IPS-11a (cell line): ENCODE measurements at regions not wholly inside any gene's neighbourhood (a gene's known extent, or its start where the extent isn't known, plus 50 kb on each side); places are given as distances from the start of the nearest gene placed in this dataset.

Experiments used
- H3K4me3 ChIP-seq: one replicate; pipeline ENCODE4 v1.5.1; 2013; ENCODE audit warnings: low read depth, low read length, control low read depth

- H3K4me3 ChIP-seq = no peak overlapping the region
These were observed 153.2 kb downstream of the IRF8 start for GRCh38 chr16:86052115-86052670.

DNA sequence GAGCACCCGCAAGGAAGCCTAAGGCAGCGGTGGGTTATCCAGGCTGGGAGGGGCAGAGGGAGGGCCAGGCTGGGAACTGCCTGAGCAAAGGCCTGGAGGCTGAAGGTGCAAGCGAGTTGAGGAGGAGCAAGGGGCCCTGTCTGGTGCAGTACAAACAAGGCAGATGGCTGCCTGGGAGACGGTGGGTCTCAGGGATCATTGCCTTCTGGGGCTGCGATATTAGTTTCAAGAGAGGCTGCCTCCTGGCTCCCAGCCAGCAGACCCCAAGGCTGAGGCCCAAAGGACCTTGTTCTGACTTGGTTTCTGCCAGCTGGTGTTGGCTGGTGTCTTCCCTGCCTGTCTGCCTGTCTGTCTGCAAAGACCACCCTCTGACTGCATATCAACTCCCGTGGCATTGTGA lies 154.0 kb downstream of the IRF8 start:
- H3K4me3 ChIP-seq = no peak overlapping the region

GRCh38 chr16:86059253-86060171 lies 160.6 kb downstream of the IRF8 start:
- no peak overlapping the region for H3K4me3 ChIP-seq

- no peak overlapping the region for H3K4me3 ChIP-seq
These were observed 161.7 kb downstream of the IRF8 start for GRCh38 chr16:86060381-86061317.

- H3K4me3 ChIP-seq = no peak overlapping the region
These were observed 162.3 kb downstream of the IRF8 start for GRCh38 chr16:86061318-86061695.

- H3K4me3 ChIP-seq = no peak overlapping the region
These were observed 162.8 kb downstream of the IRF8 start for GRCh38 chr16:86061721-86062120.

DNA sequence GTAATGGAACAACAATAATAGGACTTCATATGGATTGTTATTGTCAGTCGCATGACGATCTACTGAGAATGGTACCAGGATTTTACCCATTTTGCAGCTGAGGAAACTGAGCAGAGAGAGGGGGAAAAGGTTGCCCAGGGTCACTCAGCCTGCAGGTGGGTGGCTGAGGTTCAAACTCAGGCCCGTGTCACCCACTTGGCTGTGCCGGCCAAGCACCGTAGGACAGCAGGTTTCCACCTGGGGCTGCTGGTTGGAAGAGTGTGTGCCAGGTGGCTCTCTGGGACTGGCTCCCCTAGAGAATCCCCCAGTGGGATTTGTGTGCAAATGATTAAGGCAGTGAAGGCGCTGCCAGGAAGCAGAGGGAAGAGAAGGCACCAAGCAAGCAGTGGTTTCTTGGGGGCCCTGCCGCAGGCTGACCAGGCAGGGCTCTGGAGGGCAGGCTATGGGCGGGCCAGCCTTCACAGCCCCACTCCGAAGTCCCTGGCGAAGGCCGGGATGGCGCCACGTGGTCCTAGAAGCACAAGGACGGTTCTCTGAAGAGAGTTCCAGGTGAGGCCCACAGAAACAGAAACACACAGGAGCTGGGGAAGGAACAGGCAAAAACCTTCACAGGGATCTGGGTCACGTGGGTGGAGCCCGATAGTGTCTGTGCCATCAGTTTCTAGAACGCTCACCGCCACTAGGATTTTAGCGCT lies 163.5 kb downstream of the IRF8 start:
- no peak overlapping the region for H3K4me3 ChIP-seq

- no peak overlapping the region for H3K4me3 ChIP-seq
These were observed 164.9 kb downstream of the IRF8 start for GRCh38 chr16:86063760-86064405.

DNA sequence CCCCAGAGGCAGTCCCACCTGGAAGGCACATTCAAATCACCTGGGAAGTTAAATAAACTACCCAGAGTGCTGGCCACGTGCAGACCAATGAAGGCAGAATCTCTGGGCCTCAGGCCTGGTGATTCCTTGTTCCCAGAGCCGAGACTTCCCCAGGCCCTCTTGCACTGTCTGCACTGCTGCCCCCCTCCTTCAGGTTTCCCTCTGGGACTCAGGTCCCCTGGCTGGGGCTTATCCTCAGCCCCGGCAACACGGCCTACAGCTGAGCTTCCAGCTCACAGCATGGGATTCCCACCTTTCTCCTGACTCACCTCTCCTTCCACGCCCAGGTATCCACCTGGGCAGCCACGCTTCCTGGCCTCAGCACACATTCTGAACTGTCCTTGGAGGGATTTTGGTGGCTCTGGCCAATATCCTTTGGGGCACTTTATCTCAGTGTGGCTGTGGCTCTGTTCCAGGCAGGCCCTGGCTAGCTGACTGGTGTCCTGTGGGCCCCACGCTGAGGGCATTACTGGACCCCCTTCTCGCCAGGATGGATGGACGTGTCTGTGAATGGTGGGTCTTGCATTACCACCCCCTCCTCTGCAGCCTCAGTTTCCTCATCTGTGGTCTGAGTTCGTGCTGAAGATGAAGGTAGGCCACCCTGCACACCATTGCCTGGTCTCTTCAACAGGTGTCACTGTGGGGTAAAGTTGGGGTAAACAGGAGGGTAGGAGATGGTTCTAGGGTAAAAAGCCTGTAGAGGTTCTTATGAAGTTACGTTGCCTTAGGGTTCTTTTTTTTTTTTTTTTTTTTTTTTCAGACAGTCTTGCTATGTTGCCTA lies 165.7 kb downstream of the IRF8 start:
- H3K4me3 ChIP-seq = no peak overlapping the region

DNA sequence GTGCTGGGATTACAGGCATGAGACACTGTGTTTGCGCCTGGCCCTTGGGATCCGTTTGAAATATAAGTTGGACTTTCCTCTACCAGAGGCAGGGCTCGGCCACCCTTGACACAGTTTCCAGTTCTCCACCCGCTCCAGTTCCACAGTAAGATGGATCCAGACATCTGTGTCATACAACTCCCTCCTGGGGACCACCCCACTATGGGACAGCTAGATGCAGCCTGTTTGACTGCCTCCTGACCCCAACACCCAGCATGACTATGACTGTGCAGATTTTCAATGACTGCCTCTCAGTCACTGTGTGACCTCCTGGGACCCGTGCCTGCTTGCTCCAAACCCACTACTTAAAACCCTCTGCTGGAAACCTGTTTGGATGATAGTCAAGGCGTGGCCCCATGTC lies 166.7 kb downstream of the IRF8 start:
- no peak overlapping the region for H3K4me3 ChIP-seq

DNA sequence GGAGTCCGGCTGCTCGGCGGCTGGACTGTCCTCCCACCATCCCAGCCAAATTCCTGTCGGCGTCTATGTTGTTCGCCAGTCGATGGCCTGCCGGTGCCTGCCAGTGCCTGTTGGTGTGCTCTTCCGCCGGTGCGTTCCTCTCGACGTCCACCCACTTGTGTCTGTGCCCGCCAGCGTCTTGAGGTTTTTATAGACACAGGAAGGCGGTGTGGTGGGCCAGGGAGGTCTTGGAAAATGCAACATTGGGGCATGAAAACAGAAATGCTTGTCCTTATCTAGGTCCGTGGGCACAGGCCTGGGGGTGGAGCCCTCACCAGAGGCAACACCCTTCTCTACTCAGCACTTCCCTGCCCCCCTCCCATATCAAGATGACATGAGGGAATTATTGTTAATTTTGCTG lies 167.8 kb downstream of the IRF8 start:
- H3K4me3 ChIP-seq = no peak overlapping the region

DNA sequence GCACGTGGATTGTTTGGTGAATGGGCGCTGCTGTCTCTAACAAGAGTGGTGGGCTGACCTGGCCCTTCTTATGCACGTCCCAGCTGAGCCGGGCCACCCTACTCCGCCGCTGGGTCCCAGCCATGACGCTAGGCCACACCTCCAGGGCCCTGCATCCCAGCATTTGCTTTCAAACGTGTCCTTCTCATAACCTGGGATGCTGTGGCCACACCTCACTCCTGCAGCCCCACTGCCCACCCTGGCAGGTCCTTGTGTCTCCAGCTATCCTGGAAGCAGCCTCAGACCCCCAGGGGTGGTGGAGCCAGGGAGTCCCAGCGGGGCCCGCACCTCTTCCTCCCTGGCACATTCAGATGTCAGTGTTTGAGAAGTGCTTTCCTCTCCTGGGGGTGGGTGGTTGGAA lies 168.6 kb downstream of the IRF8 start:
- no peak overlapping the region for H3K4me3 ChIP-seq

DNA sequence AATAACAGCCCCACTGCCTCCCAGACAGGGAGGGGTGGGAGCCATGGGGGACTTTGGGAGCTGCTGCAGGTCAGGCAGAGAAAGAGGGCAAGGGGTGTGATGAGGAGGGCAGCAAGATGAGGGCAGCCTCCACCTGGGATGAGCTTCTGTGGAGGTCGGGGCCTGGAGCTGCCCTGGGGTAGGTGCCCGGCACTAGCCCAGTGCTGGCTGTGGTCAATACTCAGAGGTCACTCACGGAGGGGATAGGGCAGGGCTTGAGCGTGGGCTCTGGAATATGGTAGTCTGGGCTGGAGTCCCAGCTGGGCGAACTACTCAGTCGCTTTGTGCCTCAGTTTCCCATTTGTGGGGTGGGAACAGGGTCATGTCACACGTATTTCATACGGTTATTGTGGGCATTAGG lies 169.0 kb downstream of the IRF8 start:
- H3K4me3 ChIP-seq = no peak overlapping the region

DNA sequence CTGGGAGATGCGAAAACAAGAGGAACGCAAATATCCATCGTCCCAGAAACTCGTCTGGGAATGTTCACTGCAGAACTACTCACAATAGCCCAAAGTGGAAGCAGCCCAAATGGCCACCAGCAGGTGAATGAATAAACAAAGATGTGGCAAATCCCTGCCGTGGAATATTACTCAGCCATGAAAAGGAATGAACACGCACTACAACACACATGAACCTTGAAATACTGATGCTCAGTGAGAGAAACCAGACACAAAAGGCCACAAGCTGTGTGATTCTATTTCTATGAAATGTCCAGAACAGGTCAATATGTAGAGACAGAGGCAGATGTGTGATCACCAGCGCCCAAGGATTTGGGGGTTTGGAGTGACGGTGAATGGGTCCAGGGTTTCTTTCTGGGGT lies 169.8 kb downstream of the IRF8 start:
- no peak overlapping the region for H3K4me3 ChIP-seq

DNA sequence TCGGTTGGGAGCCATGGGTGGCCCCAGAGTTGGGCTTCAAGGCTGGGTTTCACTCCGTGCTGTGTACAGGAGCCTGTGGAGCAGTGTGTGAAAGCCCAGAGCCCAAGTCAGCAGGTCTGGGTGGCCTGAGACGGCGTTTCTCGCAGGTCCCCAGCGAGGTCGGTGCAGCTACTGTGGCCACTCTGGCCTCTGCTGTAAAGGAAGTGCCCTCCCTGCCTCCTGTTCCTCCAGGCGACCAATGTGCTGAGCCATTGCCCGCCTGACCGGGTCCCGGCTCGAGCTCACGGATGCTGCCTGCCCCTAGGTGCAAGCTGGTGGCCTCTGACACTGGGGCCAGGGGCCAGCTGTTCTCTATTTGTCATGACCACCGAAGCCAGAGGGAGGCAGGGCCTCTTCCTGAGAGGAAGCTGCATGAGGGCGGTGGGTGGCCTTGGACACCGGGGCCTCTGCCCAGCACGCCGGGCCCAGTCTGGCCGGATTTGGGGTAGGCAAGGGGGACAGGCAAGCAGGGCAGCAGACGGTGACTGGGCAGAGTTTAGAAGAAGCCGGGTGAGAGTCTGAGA lies 170.9 kb downstream of the IRF8 start:
- no peak overlapping the region for H3K4me3 ChIP-seq

- H3K4me3 ChIP-seq = no peak overlapping the region
These were observed 171.5 kb downstream of the IRF8 start for GRCh38 chr16:86070484-86070883.

DNA sequence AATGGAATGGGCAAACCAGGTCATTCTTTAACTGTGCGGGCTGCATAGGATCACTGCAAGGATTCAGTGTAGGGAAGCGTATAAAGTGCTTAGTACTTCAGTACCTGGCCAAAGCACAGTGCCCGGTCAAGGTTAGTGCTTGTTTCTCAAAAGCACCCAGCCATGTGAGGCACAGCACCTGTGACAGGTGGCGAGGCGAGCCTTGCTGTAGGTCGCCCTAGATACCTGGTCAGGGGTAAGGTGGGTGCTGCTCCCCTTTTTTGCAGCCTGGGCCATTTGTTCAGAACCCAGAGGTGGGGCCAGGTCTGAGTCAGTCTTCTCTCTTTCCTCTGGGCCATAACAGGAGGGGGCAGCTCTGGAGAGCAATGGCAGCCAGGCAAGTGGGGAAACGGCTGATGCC lies 172.0 kb downstream of the IRF8 start:
- H3K4me3 ChIP-seq = no peak overlapping the region

GRCh38 chr16:86071611-86072240 lies 172.8 kb downstream of the IRF8 start:
- H3K4me3 ChIP-seq = no peak overlapping the region
